DMS153 (cell line): ENCODE measurements at regions not wholly inside any gene's neighbourhood (a gene's known extent, or its start where the extent isn't known, plus 50 kb on each side); places are given as distances from the start of the nearest gene placed in this dataset.
"Not testable (repeated sequence)": the region's sequence is repeated elsewhere in the genome, so short reads cannot be mapped to it uniquely, and the experiment has no call there.

Source experiments
- DNase-seq: peaks from one replicate; lab custom pipeline; 2025; lab: John Stamatoyannopoulos, UW

GRCh38 chr5:56382896-56383295 lies 149.8 kb upstream of the ANKRD55 start:
- DNase-seq, result no peak

DNA sequence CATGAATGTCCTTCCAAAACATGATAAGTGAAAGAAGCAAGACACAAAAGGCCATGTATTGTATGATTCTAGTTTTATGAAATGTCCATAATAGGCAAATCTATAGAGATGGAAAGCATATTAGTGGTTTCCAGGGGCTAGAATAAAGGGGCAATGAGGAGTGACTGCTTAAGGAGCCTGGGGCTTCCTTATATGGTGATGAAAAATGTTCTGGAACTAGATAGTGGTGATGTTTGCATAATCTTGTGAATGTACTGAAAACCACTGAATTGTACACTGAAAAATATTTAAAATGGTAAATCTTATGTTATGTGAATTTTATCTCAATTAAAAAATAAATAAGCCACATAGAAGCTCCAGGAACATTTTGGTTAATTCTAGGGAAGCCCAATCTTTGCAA lies 144.4 kb upstream of the ANKRD55 start:
- DNase-seq, result no peak

DNA sequence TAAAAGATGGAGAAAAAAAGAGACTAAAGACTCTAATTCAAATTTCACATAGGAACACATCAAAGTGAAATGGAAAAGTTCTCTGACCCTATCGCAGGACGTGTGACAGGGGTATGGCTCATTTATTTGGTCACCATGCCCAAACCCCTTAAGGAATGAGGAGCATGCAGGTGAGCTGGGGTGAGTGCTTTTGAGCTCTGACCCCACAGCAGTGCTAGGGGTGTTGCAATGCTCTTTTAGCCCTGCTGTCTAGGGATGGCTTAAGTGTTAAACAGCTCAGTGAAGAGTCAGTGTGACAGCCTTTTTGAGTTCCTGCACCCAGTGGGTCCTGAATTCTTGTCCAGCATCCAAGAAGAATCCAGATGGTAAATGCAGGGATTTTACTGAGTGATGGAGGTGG lies 143.0 kb upstream of the ANKRD55 start:
- DNase-seq, result no peak

- DNase-seq, result peak; percentile 34
These were observed 141.9 kb upstream of the ANKRD55 start for GRCh38 chr5:56375011-56375410.

DNA sequence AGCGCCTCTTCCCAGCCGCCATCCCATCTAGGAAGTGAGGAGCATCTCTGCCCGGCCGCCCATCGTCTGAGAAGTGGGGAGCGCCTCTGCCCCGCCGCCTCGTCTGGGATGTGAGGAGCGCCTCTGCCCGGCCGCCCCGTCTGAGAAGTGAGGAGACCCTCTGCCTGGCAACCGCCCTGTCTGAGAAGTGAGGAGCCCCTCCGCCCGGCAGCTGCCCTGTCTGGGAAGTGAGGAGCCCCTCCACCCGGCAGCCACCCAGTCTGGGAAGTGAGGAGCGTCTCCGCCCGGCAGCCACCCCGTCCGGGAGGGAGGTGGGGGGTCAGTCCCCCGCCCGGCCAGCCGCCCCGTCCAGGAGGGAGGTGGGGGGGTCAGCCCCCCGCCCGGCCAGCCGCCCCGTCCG lies 139.4 kb upstream of the ANKRD55 start:
- not testable (repeated sequence) for DNase-seq

DNA sequence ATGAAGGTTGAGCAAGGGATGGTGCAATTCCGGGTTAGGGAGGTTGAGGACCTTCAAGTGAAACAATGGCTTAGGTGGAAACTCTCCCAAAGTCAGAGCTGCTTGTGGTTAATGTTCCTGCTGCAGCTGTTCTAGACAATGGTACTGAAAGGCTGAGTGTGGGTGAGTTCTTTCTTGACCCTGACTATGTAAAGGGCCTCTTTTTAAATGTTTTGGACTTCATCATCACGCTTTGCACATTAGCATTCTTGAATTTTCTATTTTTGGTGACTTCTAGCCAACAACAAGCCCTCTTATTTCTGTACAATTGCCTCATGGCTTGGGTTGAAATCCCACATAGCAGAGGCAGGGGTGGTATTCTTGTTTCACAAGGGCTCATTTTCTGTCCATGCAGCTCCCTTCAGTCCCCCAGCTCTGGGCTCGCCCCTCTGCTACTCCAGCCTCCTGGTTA lies 136.3 kb upstream of the ANKRD55 start:
- no peak for DNase-seq

- no peak for DNase-seq
These were observed 134.6 kb upstream of the ANKRD55 start for GRCh38 chr5:56367748-56368147.

GRCh38 chr5:56366986-56367385 lies 133.9 kb upstream of the ANKRD55 start:
- DNase-seq, result no peak

- no peak for DNase-seq
These were observed 128.3 kb upstream of the ANKRD55 start for GRCh38 chr5:56361398-56361797.

GRCh38 chr5:56360816-56361215 lies 127.7 kb upstream of the ANKRD55 start:
- no peak for DNase-seq

GRCh38 chr5:56359809-56360685 lies 126.9 kb upstream of the ANKRD55 start:
- no peak for DNase-seq

DNA sequence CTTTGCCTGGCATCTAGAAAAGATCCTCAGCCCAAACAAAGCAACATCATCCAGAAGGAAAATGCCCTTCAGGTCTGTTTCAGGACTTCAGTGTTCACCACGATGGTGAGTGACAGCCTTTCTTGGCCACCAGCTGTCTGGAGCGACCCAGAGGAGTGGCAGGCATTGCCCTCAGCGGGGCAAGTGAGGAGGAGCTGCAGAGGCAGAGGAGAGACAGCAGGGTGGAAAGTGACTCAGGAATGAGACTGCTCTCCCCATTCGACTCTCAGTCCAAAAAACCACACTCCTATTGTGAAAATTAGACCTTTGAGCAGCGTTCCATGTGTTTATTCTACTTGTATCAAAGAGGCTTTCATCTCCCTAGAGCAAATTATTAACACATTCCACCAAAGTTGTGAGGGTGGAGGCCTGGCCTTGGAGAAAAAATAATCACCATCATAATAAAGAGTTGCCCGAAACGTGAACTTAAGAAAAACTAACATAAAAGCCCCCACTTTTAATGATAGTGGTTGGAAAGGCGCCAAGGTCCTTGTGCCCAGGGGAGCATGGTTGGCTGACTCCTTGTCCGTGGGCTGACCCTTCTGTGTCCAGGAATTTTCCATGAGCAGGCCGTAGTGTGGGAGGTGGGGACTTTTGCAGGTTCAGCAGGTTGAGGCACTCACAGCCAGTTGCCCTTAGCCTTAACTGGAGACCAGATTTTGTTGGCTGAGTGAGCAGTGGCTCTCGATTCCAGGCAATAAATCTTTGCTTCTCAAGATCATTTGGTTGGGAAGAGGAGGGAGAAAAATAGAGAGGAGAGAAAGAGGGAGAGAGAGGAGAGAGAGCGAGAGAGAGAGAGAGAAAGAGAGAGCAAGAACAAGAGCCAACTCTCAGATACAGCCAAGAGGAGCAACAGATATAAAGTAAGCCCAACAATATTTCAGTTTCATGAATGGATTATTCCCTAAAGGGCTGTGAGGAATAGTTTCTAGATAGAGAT lies 125.9 kb upstream of the ANKRD55 start:
- DNase-seq, result no peak

- no peak for DNase-seq
These were observed 124.9 kb upstream of the ANKRD55 start for GRCh38 chr5:56358046-56358445.

DNA sequence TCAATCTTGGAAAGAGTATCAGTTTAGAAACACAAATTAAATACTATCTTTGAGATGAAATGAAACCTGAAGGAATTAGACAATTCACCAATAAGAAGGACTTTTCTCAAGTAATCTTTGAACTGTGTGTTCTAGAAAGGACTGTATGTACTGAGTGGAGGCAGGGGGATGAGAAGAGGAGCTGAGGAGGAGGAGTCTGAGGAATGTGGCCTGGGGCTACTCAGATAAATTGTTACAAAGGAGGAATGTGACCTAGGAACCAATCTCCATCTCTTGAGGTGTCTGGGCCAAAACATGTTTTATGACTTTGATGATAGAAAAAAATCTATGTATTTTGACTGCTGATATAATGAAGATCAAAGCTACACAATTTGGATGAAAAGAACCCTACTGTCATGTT lies 124.3 kb upstream of the ANKRD55 start:
- no peak for DNase-seq

DNA sequence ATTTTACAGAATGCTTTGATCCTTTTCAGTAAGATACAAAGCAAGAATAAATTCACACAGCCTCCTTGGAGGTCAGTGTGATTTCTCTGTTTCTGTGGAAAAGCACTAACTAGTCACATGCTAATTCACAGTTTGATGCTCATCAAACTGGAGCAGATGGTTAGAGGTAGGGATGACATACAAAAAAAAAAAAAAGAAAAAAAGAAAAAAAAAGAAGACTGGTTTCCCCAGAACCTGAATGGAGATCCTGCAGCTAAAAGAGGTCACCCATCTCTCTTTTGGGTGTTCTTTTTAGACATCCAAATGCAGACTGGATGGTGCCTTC lies 123.7 kb upstream of the ANKRD55 start:
- no peak for DNase-seq

DNA sequence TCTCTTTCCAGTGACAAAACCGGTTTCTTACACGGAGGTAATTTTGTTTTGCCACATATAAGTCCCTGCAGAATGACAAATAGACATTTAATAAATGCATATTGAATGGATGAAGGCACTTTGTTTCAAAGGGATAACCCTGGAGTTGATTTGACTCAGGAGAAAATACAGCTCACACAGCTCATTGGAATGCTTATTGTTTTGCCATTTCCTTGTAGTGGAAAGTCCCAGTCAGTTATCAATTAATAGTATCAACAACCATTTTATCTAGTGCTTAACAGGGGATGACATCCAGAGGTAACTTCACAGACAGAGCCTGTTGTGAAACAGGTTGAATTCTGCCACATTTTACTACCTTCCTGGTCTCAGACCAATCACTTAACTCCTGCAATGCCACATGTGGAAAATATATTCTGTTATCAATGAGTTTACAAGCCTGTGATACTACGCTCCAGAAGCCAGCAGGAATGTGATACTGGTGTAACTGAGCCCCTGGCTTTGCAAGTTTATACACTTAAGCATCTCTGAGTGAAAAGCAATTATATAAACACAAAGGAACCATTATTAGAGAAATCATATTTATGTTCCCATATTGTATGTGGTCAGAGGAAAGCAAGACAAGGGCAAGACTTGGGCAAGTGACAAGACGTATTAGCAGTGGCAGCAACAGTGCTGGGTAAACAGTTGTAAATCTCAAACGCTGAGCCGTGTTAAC lies 123.1 kb upstream of the ANKRD55 start:
- DNase-seq, result no peak

GRCh38 chr5:56354836-56355235 lies 121.7 kb upstream of the ANKRD55 start:
- DNase-seq, result no peak

GRCh38 chr5:56352808-56353590 lies 119.9 kb upstream of the ANKRD55 start:
- no peak for DNase-seq

DNA sequence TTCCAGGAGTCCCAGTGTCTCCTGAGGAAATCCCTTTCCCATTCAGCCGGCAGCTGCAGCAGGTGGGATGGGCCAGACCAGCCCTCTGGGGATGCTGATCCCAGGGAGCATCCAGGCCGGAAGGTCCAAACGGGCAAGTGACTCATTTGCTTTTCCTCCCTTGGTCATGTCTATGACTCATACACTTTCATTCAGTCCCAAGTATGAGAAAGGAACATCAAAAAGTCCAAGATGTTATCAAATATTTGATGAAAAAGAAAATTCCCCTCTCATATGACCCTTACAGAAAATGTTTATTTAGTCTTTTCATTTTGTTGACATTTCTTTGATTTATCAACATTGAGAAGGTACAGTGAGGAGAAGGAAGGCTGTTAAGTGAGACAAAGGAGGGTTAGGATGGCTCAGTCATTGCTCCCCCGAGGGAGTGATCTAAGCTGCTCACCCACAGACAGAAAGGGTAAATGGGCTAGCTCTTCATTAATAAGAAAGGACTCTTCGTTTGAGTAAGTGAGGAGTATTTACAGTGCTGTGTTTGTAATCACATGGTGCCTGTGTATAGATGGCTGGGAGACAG lies 117.6 kb upstream of the ANKRD55 start:
- DNase-seq, result peak; percentile 2

DNA sequence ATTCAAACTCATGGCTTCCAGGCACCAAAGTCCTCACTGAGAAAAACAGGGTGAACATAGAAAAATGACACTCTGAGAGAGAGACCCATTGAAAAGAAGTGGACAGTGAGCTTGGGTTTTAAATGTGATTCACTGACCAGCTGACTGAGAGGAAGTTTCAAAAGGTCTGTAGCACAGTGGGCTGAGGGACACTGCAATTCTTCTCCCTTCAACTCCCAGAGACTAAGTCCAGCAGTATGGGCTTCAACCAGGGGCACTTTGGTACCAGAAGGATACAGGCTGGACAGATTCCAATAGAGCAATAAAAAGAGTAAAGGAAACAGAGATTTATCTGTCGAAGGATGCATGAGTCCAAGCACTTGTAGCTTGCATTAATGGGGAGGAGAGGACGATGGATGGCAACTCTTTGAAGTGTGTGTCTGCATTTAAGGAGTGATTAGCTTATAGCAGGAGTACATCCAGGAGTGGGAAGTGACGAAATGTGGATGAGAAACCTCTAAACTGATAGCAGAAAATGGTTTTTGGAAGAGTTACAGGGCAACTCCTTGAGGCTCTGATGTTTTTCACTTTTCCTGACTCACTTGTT lies 117.0 kb upstream of the ANKRD55 start:
- DNase-seq, result no peak

DNA sequence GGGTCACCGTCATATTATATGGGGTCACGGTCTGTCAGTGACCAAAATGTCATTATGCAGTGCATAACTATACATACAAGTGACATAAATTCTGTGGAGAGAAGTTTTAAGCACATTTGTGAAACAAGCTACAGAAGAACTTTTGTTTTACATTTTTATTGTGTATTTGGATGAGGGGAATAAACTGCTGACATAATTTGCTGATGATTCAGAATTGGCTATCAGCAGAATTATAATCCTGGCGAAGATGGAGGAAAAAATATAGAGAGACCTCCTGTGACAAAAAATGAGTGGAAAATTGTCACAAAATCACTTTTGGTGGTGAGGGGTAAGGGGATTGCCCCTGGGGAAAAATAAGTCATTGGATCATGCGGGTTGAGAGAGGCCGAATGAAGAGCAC lies 116.3 kb upstream of the ANKRD55 start:
- DNase-seq, result no peak
